SH-SY5Y (cell line): ENCODE measurements at regions not wholly inside any gene's neighbourhood (a gene's known extent, or its start where the extent isn't known, plus 50 kb on each side); places are given as distances from the start of the nearest gene placed in this dataset.

Experiments used
- GATA2 ChIP-seq: IDR thresholded peaks from 2 replicates; pipeline ENCODE4 v1.6.1; 2011; ENCODE audit warnings: mild to moderate bottlenecking, low read depth, low read length
- GATA3 ChIP-seq: IDR thresholded peaks from 2 replicates; pipeline ENCODE4 v1.6.1; 2011; ENCODE audit warnings: low read depth, mild to moderate bottlenecking, low read length, moderate library complexity

GRCh38 chr2:194562329-194562728, 1094.7 kb upstream of the SLC39A10 start:
- TF ChIP-seq GATA3 (no peak), GATA2 (no peak)
